ENCODE measurements at regions not wholly inside any gene's neighbourhood (a gene's known extent, or its start where the extent isn't known, plus 50 kb on each side); places are given as distances from the start of the nearest gene placed in this dataset.

GRCh38 chr19:30686176-30686820, 314.1 kb downstream of the ZNF536 start:
- H3K27ac ChIP-seq (ENCODE audit: low read depth, low read length) = no peak overlapping the region
- H4K20me1 ChIP-seq (ENCODE audit: insufficient read depth, low read length) = no peaks in the 10 kb centered on the region
- H3K4me3 ChIP-seq (ENCODE audit: insufficient read depth, low read length) = no peak overlapping the region
- no peak overlapping the region for H3K4me2 ChIP-seq (ENCODE audit: insufficient read depth, low read length)
- no peak for DNase-seq (ENCODE audit: insufficient read length, low spot score, missing footprints)
- H3K79me2 ChIP-seq (ENCODE audit: insufficient read depth, low read length) = no peaks in the 10 kb centered on the region
- peaks cover 3% of the 10 kb centered on the region for H3K4me1 ChIP-seq (ENCODE audit: insufficient read depth, low read length)
- H3K9me3 ChIP-seq (ENCODE audit: low read depth, low read length) = no peaks in the 10 kb centered on the region
- peaks cover 3% of the 10 kb centered on the region for H3K27me3 ChIP-seq (ENCODE audit: insufficient read depth, low read length)
- peak; percentile 18 for TF ChIP-seq CTCF (IDR thresholded peaks at IDR 0.05; ENCODE audit: extremely low read depth, low read depth, low read length)
- no peak overlapping the region for H2AFZ ChIP-seq (ENCODE audit: low read length)
- H3K36me3 ChIP-seq (ENCODE audit: insufficient read depth, low read length) = no peaks in the 10 kb centered on the region

GRCh38 chr19:30685426-30686000, 313.3 kb downstream of the ZNF536 start:
- Histone ChIP-seq H3K79me2 (ENCODE audit: insufficient read depth, low read length) (no peaks in the 10 kb centered on the region), H3K36me3 (ENCODE audit: insufficient read depth, low read length) (no peaks in the 10 kb centered on the region), H3K9me3 (ENCODE audit: low read depth, low read length) (no peaks in the 10 kb centered on the region), H4K20me1 (ENCODE audit: insufficient read depth, low read length) (no peaks in the 10 kb centered on the region), H3K27ac (ENCODE audit: low read depth, low read length) (no peak overlapping the region), H3K4me2 (ENCODE audit: insufficient read depth, low read length) (no peak overlapping the region), H2AFZ (ENCODE audit: low read length) (no peak overlapping the region), H3K4me3 (ENCODE audit: insufficient read depth, low read length) (no peak overlapping the region), H3K27me3 (ENCODE audit: insufficient read depth, low read length) (no peaks in the 10 kb centered on the region), H3K4me1 (ENCODE audit: insufficient read depth, low read length) (peaks cover 3% of the 10 kb centered on the region)
- no peak for DNase-seq (ENCODE audit: insufficient read length, low spot score, missing footprints)
- TF ChIP-seq CTCF (IDR thresholded peaks at IDR 0.05; ENCODE audit: extremely low read depth, low read depth, low read length) = no peak

GRCh38 chr19:30684613-30685012, 312.4 kb downstream of the ZNF536 start:
- DNase-seq (ENCODE audit: insufficient read length, low spot score, missing footprints) = no peak
- Histone ChIP-seq H2AFZ (ENCODE audit: low read length) (no peak overlapping the region), H3K27me3 (ENCODE audit: insufficient read depth, low read length) (no peaks in the 10 kb centered on the region), H3K4me2 (ENCODE audit: insufficient read depth, low read length) (no peak overlapping the region), H3K36me3 (ENCODE audit: insufficient read depth, low read length) (no peaks in the 10 kb centered on the region), H4K20me1 (ENCODE audit: insufficient read depth, low read length) (no peaks in the 10 kb centered on the region), H3K79me2 (ENCODE audit: insufficient read depth, low read length) (no peaks in the 10 kb centered on the region), H3K4me3 (ENCODE audit: insufficient read depth, low read length) (no peak overlapping the region), H3K4me1 (ENCODE audit: insufficient read depth, low read length) (peaks cover 3% of the 10 kb centered on the region), H3K27ac (ENCODE audit: low read depth, low read length) (no peak overlapping the region), H3K9me3 (ENCODE audit: low read depth, low read length) (no peaks in the 10 kb centered on the region)
- TF ChIP-seq CTCF (IDR thresholded peaks at IDR 0.05; ENCODE audit: extremely low read depth, low read depth, low read length) = no peak

GRCh38 chr19:30682999-30683536, 310.9 kb downstream of the ZNF536 start:
- H3K4me3 ChIP-seq (ENCODE audit: insufficient read depth, low read length) = no peak overlapping the region
- peak; percentile 96 for DNase-seq (ENCODE audit: insufficient read length, low spot score, missing footprints)
- TF ChIP-seq CTCF (IDR thresholded peaks at IDR 0.05; ENCODE audit: extremely low read depth, low read depth, low read length) = peak; percentile 96
- no peaks in the 10 kb centered on the region for H3K27me3 ChIP-seq (ENCODE audit: insufficient read depth, low read length)
- H3K4me1 ChIP-seq (ENCODE audit: insufficient read depth, low read length) = peaks cover 3% of the 10 kb centered on the region
- H3K27ac ChIP-seq (ENCODE audit: low read depth, low read length) = no peak overlapping the region
- H3K79me2 ChIP-seq (ENCODE audit: insufficient read depth, low read length) = no peaks in the 10 kb centered on the region
- H3K9me3 ChIP-seq (ENCODE audit: low read depth, low read length) = no peaks in the 10 kb centered on the region
- H4K20me1 ChIP-seq (ENCODE audit: insufficient read depth, low read length) = no peaks in the 10 kb centered on the region
- H2AFZ ChIP-seq (ENCODE audit: low read length) = no peak overlapping the region
- no peaks in the 10 kb centered on the region for H3K36me3 ChIP-seq (ENCODE audit: insufficient read depth, low read length)
- H3K4me2 ChIP-seq (ENCODE audit: insufficient read depth, low read length) = no peak overlapping the region
